Bronchial epithelial cell (primary cell): ENCODE measurements at regions not wholly inside any gene's neighbourhood (a gene's known extent, or its start where the extent isn't known, plus 50 kb on each side); places are given as distances from the start of the nearest gene placed in this dataset.

Source experiments
- DNase-seq: peaks from one replicate; pipeline ENCODE4 v3.0.0-alpha.2; 2010; ENCODE audit warnings: low read depth
- FAIRE-seq: peaks from 2 replicates; lab custom pipeline; 2011; peaks lifted over from hg19 to GRCh38; lab: Jason Lieb, UNC
- H3K27me3 ChIP-seq: 2 replicates; pipeline ENCODE4 v1.5.1; 2011; ENCODE audit warnings: low read length; ENCODE audit not compliant: control insufficient read depth, insufficient read depth
- H3K36me3 ChIP-seq: 2 replicates; pipeline ENCODE4 v1.5.1; 2011; ENCODE audit warnings: low read length; ENCODE audit not compliant: control insufficient read depth, insufficient read depth
- H3K4me3 ChIP-seq: 2 replicates; pipeline ENCODE4 v1.5.1; 2011; ENCODE audit warnings: mild to moderate bottlenecking, low read depth, low read length, control low read depth
- TF ChIP-seq, protein P1 (sequence below): IDR thresholded peaks from 2 replicates; pipeline ENCODE4 v1.5.1; 2011; ENCODE audit warnings: mild to moderate bottlenecking, moderate library complexity, low read length, control low read depth, inconsistent platforms; ENCODE audit not compliant: insufficient read depth, severe bottlenecking

DNA sequence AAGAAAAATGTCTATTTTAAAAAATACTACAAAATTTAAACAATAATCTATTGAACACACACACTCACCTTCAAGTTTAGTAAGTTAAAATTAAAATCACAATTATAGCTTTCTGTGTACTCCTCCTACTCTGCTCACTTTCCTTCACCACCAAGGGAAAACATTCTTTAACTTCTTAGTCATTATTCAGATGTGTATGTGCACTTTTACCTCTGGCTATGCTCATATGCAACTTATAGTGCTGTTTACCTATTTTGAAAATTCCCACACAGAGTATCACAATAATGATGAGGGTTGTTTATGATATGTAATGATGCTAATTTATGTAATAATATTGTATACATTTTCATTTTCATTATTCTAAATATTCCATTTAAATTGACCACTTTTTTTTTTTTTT, 661.4 kb downstream of the MRPL39 start:
- FAIRE-seq, result no peak
- no peak for DNase-seq
- no peaks in the 10 kb centered on the region for H3K36me3 ChIP-seq
- no peaks in the 10 kb centered on the region for H3K27me3 ChIP-seq
- no peak overlapping the region for H3K4me3 ChIP-seq
- TF ChIP-seq, protein P1, sequence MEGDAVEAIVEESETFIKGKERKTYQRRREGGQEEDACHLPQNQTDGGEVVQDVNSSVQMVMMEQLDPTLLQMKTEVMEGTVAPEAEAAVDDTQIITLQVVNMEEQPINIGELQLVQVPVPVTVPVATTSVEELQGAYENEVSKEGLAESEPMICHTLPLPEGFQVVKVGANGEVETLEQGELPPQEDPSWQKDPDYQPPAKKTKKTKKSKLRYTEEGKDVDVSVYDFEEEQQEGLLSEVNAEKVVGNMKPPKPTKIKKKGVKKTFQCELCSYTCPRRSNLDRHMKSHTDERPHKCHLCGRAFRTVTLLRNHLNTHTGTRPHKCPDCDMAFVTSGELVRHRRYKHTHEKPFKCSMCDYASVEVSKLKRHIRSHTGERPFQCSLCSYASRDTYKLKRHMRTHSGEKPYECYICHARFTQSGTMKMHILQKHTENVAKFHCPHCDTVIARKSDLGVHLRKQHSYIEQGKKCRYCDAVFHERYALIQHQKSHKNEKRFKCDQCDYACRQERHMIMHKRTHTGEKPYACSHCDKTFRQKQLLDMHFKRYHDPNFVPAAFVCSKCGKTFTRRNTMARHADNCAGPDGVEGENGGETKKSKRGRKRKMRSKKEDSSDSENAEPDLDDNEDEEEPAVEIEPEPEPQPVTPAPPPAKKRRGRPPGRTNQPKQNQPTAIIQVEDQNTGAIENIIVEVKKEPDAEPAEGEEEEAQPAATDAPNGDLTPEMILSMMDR, result no peak

DNA sequence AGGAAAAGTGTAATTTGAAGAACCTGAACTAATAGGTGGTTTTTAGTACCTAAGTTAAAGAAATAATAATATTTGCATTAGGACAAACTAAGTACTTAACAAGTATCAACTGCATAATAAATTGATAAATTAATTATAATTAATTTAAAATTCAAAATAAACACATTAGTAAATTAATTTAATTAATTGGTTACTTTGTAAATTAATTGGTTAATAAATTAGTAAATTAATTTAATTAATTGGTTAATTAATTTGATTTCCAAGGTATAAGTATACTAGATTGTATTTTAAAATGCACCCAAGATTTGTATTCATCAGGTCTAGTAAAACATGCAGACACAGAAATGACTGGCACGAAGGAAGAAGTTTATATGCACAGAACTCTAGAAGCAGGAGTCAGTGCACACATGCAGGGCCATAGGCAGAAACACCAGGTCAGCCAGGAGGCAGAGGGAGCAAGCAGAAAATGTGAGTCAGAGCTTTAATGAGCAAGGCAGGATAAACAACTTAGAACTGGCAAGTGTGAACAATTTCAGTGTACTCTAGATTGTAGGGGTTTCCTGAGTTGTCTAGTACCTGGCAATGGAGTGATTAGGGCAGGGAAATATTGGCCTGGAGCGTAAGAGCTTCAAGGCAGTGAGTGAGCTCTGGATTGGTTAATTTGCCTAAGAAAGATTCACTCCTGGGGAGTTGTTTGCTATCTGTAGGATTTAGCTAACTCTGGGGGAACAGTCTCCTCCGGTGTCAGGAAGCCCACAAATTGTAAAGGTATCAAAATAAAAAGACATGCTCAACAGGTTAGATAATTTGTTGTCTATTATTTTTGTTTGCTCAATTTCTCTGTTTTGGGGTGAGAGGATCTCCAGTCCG, 665.7 kb downstream of the MRPL39 start:
- H3K4me3 ChIP-seq, result no peak overlapping the region
- no peaks in the 10 kb centered on the region for H3K36me3 ChIP-seq
- TF ChIP-seq, protein P1, result no peak
- no peaks in the 10 kb centered on the region for H3K27me3 ChIP-seq
- DNase-seq, result peak; percentile 10
- no peak for FAIRE-seq

DNA sequence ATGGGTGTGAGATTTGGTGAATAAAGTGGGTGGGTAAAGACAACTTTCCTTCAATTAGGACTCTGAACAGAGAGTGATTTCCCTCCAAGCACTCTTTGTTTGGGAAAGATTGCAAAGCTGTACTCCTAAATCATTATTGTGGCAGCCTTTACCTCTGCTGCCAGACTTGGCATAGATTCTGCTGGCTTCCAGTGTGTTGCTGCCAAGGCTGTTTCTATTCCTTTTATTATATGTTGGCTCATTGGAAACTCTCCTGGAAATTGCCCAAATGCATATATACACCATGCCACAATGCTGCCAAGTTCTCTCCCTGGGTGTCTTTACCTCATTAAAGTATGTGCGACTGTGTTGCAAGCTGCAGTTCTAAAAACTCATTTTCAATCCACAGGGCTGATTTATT, 668.0 kb downstream of the MRPL39 start:
- FAIRE-seq (no peak), DNase-seq (no peak)
- TF ChIP-seq, protein P1, result no peak

DNA sequence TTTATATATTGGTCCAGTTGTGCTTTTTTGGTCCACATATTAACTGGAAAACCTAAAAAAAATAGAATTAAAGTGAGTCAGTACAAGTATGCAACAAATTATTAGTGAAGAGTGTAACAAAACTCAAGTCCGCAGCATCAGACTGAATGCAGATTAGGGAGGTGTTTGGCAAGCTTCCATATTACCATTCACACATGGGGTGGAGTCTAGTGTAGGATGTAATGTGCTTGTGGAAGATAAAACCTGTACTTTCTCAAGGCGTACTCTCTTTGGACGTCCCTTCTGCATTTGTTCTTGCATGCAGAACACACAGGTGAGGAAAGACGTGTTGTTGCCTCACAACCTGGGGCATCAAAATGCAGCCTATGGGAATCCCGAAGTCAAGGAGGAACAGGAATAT, 668.7 kb downstream of the MRPL39 start:
- Histone ChIP-seq H3K4me3 (no peak overlapping the region), H3K27me3 (no peaks in the 10 kb centered on the region), H3K36me3 (no peaks in the 10 kb centered on the region)
- FAIRE-seq, result no peak
- DNase-seq, result no peak
- TF ChIP-seq, protein P1, result no peak

More for the DNA sequence above, 668.0 kb downstream of the MRPL39 start:
- Histone ChIP-seq H3K36me3 (no peaks in the 10 kb centered on the region), H3K27me3 (no peaks in the 10 kb centered on the region), H3K4me3 (no peak overlapping the region)

DNA sequence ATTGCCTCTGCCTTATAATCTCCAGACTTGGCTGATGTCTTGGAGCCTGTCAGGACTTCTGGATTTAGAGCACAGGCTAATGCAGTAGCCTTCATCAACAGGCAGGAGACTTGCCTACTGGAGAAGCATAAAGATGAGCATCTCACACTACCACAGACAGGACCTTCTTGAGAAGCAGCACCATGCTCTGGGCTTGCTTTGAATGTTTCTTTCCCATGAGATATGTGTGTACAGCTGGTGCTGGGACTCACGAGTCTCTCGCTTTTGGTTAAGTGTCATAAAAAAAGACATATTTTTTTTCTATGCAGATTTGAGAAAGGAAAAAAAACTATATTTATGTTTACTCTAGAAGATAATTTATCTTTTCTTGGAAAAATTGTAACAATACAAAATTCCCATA, 671.3 kb downstream of the MRPL39 start:
- FAIRE-seq (no peak), DNase-seq (no peak)
- H3K36me3 ChIP-seq, result no peaks in the 10 kb centered on the region
- H3K4me3 ChIP-seq, result no peak overlapping the region
- TF ChIP-seq, protein P1, result no peak
- H3K27me3 ChIP-seq, result no peaks in the 10 kb centered on the region
